SJCRH30 (cell line): ENCODE measurements at regions not wholly inside any gene's neighbourhood (a gene's known extent, or its start where the extent isn't known, plus 50 kb on each side); places are given as distances from the start of the nearest gene placed in this dataset.
"Not testable (repeated sequence)": the region's sequence is repeated elsewhere in the genome, so short reads cannot be mapped to it uniquely, and the experiment has no call there.

Experiments
- DNase-seq, 2 experiments: peaks; one replicate each; pipeline ENCODE4 v3.0.0-alpha.2; 2015 to 2020
- H3K27ac ChIP-seq: fragments of 250-450 bp; sonication (Bioruptor Pico); 2 replicates; pipeline ENCODE4 v1.5.1; 2020; ENCODE audit warnings: mild to moderate bottlenecking, moderate library complexity
- H3K27me3 ChIP-seq: fragments of 250-450 bp; sonication (Bioruptor Pico); 2 replicates; pipeline ENCODE4 v1.5.1; 2020; ENCODE audit warnings: mild to moderate bottlenecking, moderate library complexity
- H3K36me3 ChIP-seq: fragments of 250-450 bp; sonication (Bioruptor Pico); 2 replicates; pipeline ENCODE4 v1.5.1; 2020; ENCODE audit warnings: mild to moderate bottlenecking, moderate library complexity
- H3K4me1 ChIP-seq: fragments of 250-450 bp; sonication (Bioruptor Pico); 2 replicates; pipeline ENCODE4 v1.5.1; 2020; ENCODE audit warnings: mild to moderate bottlenecking, moderate library complexity
- H3K4me3 ChIP-seq: fragments of 250-450 bp; sonication (Bioruptor Pico); 2 replicates; pipeline ENCODE4 v1.5.1; 2020; ENCODE audit warnings: mild to moderate bottlenecking, moderate library complexity
- H3K9me3 ChIP-seq: fragments of 250-450 bp; sonication (Bioruptor Pico); replicated peaks from 2 replicates; pipeline ENCODE4 v1.5.1; 2020; ENCODE audit warnings: mild to moderate bottlenecking, moderate library complexity

GRCh38 chr20:54343099-54343498 is 132.3 kb upstream of the DOK5 start:
- Histone ChIP-seq H3K27me3 (peaks cover 6% of the 10 kb centered on the region), H3K9me3 (no peaks in the 10 kb centered on the region), H3K4me3 (no peak overlapping the region), H3K27ac (no peak overlapping the region), H3K4me1 (peaks cover 23% of the 10 kb centered on the region), H3K36me3 (no peaks in the 10 kb centered on the region)
- no peak for DNase-seq

GRCh38 chr20:54343634-54344033 is 131.8 kb upstream of the DOK5 start:
- Histone ChIP-seq H3K4me1 (peaks cover 23% of the 10 kb centered on the region), H3K27me3 (peaks cover 6% of the 10 kb centered on the region), H3K36me3 (no peaks in the 10 kb centered on the region), H3K4me3 (no peak overlapping the region), H3K9me3 (no peaks in the 10 kb centered on the region), H3K27ac (no peak overlapping the region)
- DNase-seq, result no peak

GRCh38 chr20:54344832-54345231 is 130.6 kb upstream of the DOK5 start:
- H3K27me3 ChIP-seq, result peaks cover 6% of the 10 kb centered on the region
- peaks cover 23% of the 10 kb centered on the region for H3K4me1 ChIP-seq
- DNase-seq, result no peak
- H3K4me3 ChIP-seq, result no peak overlapping the region
- H3K27ac ChIP-seq, result no peak overlapping the region
- no peaks in the 10 kb centered on the region for H3K36me3 ChIP-seq
- no peaks in the 10 kb centered on the region for H3K9me3 ChIP-seq

- DNase-seq, result peak in 1 of 2 experiments; percentile 34
- no peaks in the 10 kb centered on the region for H3K36me3 ChIP-seq
- no peak overlapping the region for H3K27ac ChIP-seq
- H3K9me3 ChIP-seq, result no peaks in the 10 kb centered on the region
- no peak overlapping the region for H3K4me3 ChIP-seq
- H3K4me1 ChIP-seq, result peaks cover 23% of the 10 kb centered on the region
- peaks cover 6% of the 10 kb centered on the region for H3K27me3 ChIP-seq
These were observed 130.1 kb upstream of the DOK5 start for GRCh38 chr20:54345301-54345724.

- H3K4me3 ChIP-seq, result no peak overlapping the region
- H3K27ac ChIP-seq, result no peak overlapping the region
- H3K9me3 ChIP-seq, result no peaks in the 10 kb centered on the region
- H3K36me3 ChIP-seq, result no peaks in the 10 kb centered on the region
- peaks cover 6% of the 10 kb centered on the region for H3K27me3 ChIP-seq
- DNase-seq, result no peak
- peaks cover 23% of the 10 kb centered on the region for H3K4me1 ChIP-seq
These were observed 129.6 kb upstream of the DOK5 start for GRCh38 chr20:54345821-54346220.

GRCh38 chr20:54346276-54346675 is 129.1 kb upstream of the DOK5 start:
- no peaks in the 10 kb centered on the region for H3K36me3 ChIP-seq
- peaks cover 4% of the 10 kb centered on the region for H3K27me3 ChIP-seq
- peaks cover 23% of the 10 kb centered on the region for H3K4me1 ChIP-seq
- H3K9me3 ChIP-seq, result no peaks in the 10 kb centered on the region
- H3K4me3 ChIP-seq, result no peak overlapping the region
- DNase-seq, result no peak
- H3K27ac ChIP-seq, result no peak overlapping the region

- Histone ChIP-seq H3K9me3 (no peaks in the 10 kb centered on the region), H3K36me3 (no peaks in the 10 kb centered on the region), H3K4me1 (peaks cover 23% of the 10 kb centered on the region), H3K4me3 (no peak overlapping the region), H3K27me3 (no peaks in the 10 kb centered on the region; the same call in 1 of the 2 replicates), H3K27ac (no peak overlapping the region)
- DNase-seq, result no peak
These were observed 128.1 kb upstream of the DOK5 start for GRCh38 chr20:54347166-54347833.

GRCh38 chr20:54350415-54350814 is 125.0 kb upstream of the DOK5 start:
- no peak overlapping the region for H3K4me3 ChIP-seq
- peaks cover 12% of the 10 kb centered on the region for H3K4me1 ChIP-seq
- H3K36me3 ChIP-seq, result no peaks in the 10 kb centered on the region
- no peak overlapping the region for H3K27ac ChIP-seq
- H3K27me3 ChIP-seq, result no peaks in the 10 kb centered on the region; the same call in 1 of the 2 replicates
- no peaks in the 10 kb centered on the region for H3K9me3 ChIP-seq
- no peak for DNase-seq

GRCh38 chr20:54351371-54352136 is 123.8 kb upstream of the DOK5 start:
- H3K36me3 ChIP-seq, result no peaks in the 10 kb centered on the region
- no peaks in the 10 kb centered on the region; the same call in 1 of the 2 replicates for H3K27me3 ChIP-seq
- no peak overlapping the region for H3K27ac ChIP-seq
- peaks cover under 1% of the 10 kb centered on the region; the same call in 1 of the 2 replicates for H3K4me1 ChIP-seq
- no peak overlapping the region for H3K4me3 ChIP-seq
- DNase-seq, result no peak
- H3K9me3 ChIP-seq, result no peaks in the 10 kb centered on the region

GRCh38 chr20:54352541-54352940 is 122.9 kb upstream of the DOK5 start:
- H3K27me3 ChIP-seq, H3K4me3 ChIP-seq, H3K4me1 ChIP-seq, H3K9me3 ChIP-seq, H3K27ac ChIP-seq, H3K36me3 ChIP-seq, DNase-seq: not testable (repeated sequence)

GRCh38 chr20:54353292-54353691 is 122.1 kb upstream of the DOK5 start:
- Histone ChIP-seq H3K4me3 (no peak overlapping the region), H3K4me1 (no peaks in the 10 kb centered on the region), H3K27me3 (no peaks in the 10 kb centered on the region; the same call in 1 of the 2 replicates), H3K36me3 (no peaks in the 10 kb centered on the region), H3K27ac (no peak overlapping the region), H3K9me3 (no peaks in the 10 kb centered on the region)
- DNase-seq, result no peak

- H3K9me3 ChIP-seq, result no peaks in the 10 kb centered on the region
- H3K27ac ChIP-seq, result no peak overlapping the region
- no peaks in the 10 kb centered on the region; the same call in 1 of the 2 replicates for H3K27me3 ChIP-seq
- H3K4me3 ChIP-seq, result no peak overlapping the region
- H3K36me3 ChIP-seq, result no peaks in the 10 kb centered on the region
- no peaks in the 10 kb centered on the region for H3K4me1 ChIP-seq
- no peak for DNase-seq
These were observed 119.6 kb upstream of the DOK5 start for GRCh38 chr20:54355631-54356280.

GRCh38 chr20:54356801-54357200 is 118.6 kb upstream of the DOK5 start:
- DNase-seq, result no peak
- Histone ChIP-seq H3K4me1 (no peaks in the 10 kb centered on the region), H3K27me3 (no peaks in the 10 kb centered on the region; the same call in 1 of the 2 replicates), H3K27ac (no peak overlapping the region), H3K9me3 (no peaks in the 10 kb centered on the region), H3K36me3 (no peaks in the 10 kb centered on the region), H3K4me3 (no peak overlapping the region)

- Histone ChIP-seq H3K9me3 (no peaks in the 10 kb centered on the region), H3K36me3 (no peaks in the 10 kb centered on the region), H3K27me3 (peaks cover 3% of the 10 kb centered on the region), H3K27ac (no peak overlapping the region), H3K4me1 (no peaks in the 10 kb centered on the region), H3K4me3 (no peak overlapping the region)
- no peak for DNase-seq
These were observed 113.9 kb upstream of the DOK5 start for GRCh38 chr20:54361475-54361874.

GRCh38 chr20:54362283-54362682 is 113.1 kb upstream of the DOK5 start:
- Histone ChIP-seq H3K27me3 (peaks cover 8% of the 10 kb centered on the region), H3K36me3 (no peaks in the 10 kb centered on the region), H3K4me3 (no peak overlapping the region), H3K9me3 (no peaks in the 10 kb centered on the region), H3K4me1 (no peaks in the 10 kb centered on the region), H3K27ac (no peak overlapping the region)
- DNase-seq, result no peak
